Stomach (tissue), 8 donors: ENCODE measurements at regions not wholly inside any gene's neighbourhood (a gene's known extent, or its start where the extent isn't known, plus 50 kb on each side); places are given as distances from the start of the nearest gene placed in this dataset.
"Not testable (repeated sequence)": the region's sequence is repeated elsewhere in the genome, so short reads cannot be mapped to it uniquely, and the experiment has no call there.

Experiments used
- DNase-seq, 2 donors: peaks; one replicate each; pipeline versions ENCODE4 v3.0.0 to v3.0.0-alpha.2; 2013 to 2019
- H3K27ac ChIP-seq, 5 donors: fragments of 200-600 bp in 4 of 5; sonication (generic) in 4 of 5; one replicate each; pipeline ENCODE4 v1.5.1; 2013 to 2019; ENCODE audit warnings: mild to moderate bottlenecking in 1 of 5, moderate library complexity in 1 of 5
- H3K27me3 ChIP-seq, 3 donors: fragments of 200-600 bp; sonication (generic); one replicate each; pipeline ENCODE4 v1.5.1; 2017 to 2019; ENCODE audit warnings: mixed run types in 1 of 3
- H3K36me3 ChIP-seq, 4 donors: fragments of 200-600 bp; sonication (generic); 1 replicate in 3 of 4; 2 replicates in 1 of 4; pipeline ENCODE4 v1.5.1; 2016 to 2019
- H3K4me1 ChIP-seq, 4 donors: fragments of 200-600 bp; sonication (generic); one replicate each; pipeline ENCODE4 v1.5.1; 2016 to 2019
- H3K4me3 ChIP-seq, 4 donors: fragments of 200-600 bp; sonication (generic) in 3 of 4; one replicate each; pipeline ENCODE4 v1.5.1; 2016 to 2019; ENCODE audit warnings: mild to moderate bottlenecking in 1 of 4
- H3K9me3 ChIP-seq, 4 donors: fragments of 200-600 bp; sonication (generic); one replicate each; pipeline ENCODE4 v1.5.1; 2016 to 2019
- CTCF ChIP-seq, 7 experiments: fragments of 450-650 bp in 4 of 7; fragments of 200-600 bp in 3 of 7; sonication (generic) in 3 of 7; IDR thresholded peaks; one replicate each; pipeline ENCODE4 v1.5.1; 2016 to 2019; ENCODE audit warnings: antibody characterized with exemption in 7 of 7, control low read depth in 2 of 7, mild to moderate bottlenecking in 1 of 7
- EP300 ChIP-seq: sonication (generic); formaldehyde crosslinking; IDR thresholded peaks from one replicate; pipeline ENCODE4 v1.6.1; 2017; ENCODE audit warnings: antibody characterized with exemption
- POLR2A ChIP-seq, 4 donors: fragments of 450-650 bp; IDR thresholded peaks; one replicate each; pipeline ENCODE4 v1.6.1; 2016; ENCODE audit warnings: antibody characterized with exemption in 4 of 4, control low read depth in 2 of 4, mild to moderate bottlenecking in 1 of 4, moderate library complexity in 1 of 4
- POLR2AphosphoS5 ChIP-seq, 3 donors: sonication (generic); formaldehyde crosslinking; IDR thresholded peaks; one replicate each; pipeline ENCODE4 v1.6.1; 2016; ENCODE audit warnings: antibody characterized with exemption in 3 of 3
- whole genome bisulfite sequencing, 5 donors: extraction: QIAGEN DNeasy Blood & Tissue Kit in 3 of 5; methylation state at CpG; one replicate each; pipeline versions ENCODE4 v1.1.5 to v1.1.7; 2013 to 2018; 5-methylcytosine and 5-hydroxymethylcytosine counted together
- intact Hi-C: fragments of 100-400 bp; cut with DNase I; formaldehyde crosslinking; loops from one replicate; pipeline ENCODE4 v1.15.1; 2023; ENCODE audit warnings: low total_unique reads
- donor health status: healthy with polysubstance abuse.
- donor health status: Bipolar disorder and iron deficiency.
- donor health status: healthy.

DNA sequence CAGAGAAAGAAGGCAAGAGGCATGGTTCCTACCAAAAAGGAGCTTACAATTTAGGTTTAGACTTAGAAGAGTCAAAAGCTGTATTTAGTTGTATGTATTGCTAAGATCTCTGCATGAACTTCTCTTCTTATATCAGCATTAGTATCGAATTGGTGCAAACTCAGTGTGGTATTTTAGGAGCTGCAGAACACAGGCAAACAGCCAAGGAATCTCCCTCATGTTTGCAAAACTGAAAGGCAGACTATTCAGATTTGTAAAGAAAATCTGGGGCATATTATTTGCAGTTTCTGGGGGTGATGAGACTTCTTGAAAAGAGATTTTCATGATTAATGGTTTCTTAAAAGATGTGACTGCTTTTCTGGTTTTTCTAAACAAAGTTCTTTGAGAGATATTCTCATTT, 252.7 kb downstream of the CEMIP2 start:
- WGBS, 5 donors = 31 to 48% (median 43%) methylated on average over 1 of the region's 1 CpG
- Histone ChIP-seq H3K4me3 (no peak overlapping the region), H3K27ac (no peak overlapping the region), H3K9me3 (no peaks in the 10 kb centered on the region), H3K36me3 (no peaks in the 10 kb centered on the region), H3K4me1 (no peaks in the 10 kb centered on the region), H3K27me3 (no peaks in the 10 kb centered on the region)
- TF ChIP-seq CTCF (IDR thresholded peaks at IDR 0.05) (no peak), POLR2A (IDR thresholded peaks at IDR 0.05) (no peak), EP300 (no peak), POLR2AphosphoS5 (IDR thresholded peaks at IDR 0.05) (no peak)
- peak in 1 of 2 donors; percentile 12 for DNase-seq
- intact Hi-C loops = no loop called here

DNA sequence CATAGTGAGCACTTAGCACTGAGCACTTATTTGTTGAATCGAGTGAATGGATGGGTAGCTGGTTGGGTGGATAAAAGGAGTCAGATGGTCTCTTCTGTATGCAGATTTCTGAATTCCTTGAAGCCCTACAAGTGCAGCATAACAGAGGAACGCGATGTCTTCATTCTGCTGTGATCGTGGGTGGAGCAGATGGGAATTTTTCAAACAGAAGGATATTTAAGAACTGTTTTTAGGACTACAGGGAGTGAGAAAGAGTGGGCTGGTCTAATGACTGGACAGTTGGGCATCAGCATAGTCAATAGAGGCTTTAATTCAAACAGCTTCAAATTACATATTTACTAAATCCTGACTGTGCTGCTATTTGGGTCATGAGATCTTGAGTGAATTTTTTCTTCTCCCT, 253.2 kb downstream of the CEMIP2 start:
- 74 to 78% (median 76%) methylated on average over 4 of the region's 4 CpGs for WGBS, 5 donors
- TF ChIP-seq POLR2A (IDR thresholded peaks at IDR 0.05) (no peak), EP300 (no peak), POLR2AphosphoS5 (IDR thresholded peaks at IDR 0.05) (no peak), CTCF (IDR thresholded peaks at IDR 0.05) (no peak)
- intact Hi-C loops = no loop called here
- H3K9me3 ChIP-seq = no peaks in the 10 kb centered on the region
- H3K27ac ChIP-seq = no peak overlapping the region
- H3K36me3 ChIP-seq = no peaks in the 10 kb centered on the region
- H3K4me1 ChIP-seq = no peaks in the 10 kb centered on the region
- H3K27me3 ChIP-seq = no peaks in the 10 kb centered on the region
- no peak for DNase-seq
- no peak overlapping the region for H3K4me3 ChIP-seq

DNA sequence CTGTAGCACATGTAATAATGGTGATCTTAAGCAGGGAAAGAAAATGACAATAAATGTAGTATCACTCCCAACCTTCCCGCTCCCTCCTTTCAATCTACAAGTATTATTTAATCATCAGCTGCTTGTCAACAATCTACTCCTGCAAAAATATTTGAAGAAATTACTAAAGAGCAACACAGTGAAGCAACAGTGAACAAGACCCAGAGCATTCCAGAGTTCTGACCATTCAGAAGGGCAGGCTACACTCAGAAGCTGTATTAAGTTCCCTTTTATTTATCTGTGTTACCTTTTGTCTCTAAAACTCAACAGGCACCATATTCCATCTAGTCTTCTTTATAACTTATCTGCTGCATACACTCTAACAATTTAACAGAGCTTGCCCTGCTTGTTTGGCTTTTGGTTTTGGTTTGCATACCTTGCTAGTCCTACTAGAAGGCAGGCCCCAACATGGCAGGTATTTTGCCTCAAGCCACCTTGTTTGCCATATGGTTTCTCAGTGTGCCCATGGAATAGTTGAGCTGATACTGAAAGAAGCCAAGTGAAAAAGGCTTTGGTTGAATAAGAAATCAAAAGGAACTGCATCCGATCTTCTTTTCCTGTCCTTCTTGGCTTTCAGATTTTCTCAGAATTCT, 253.9 kb downstream of the CEMIP2 start:
- H3K4me3 ChIP-seq = no peak overlapping the region
- H3K4me1 ChIP-seq = no peaks in the 10 kb centered on the region
- no peak for TF ChIP-seq POLR2AphosphoS5 (IDR thresholded peaks at IDR 0.05)
- no peaks in the 10 kb centered on the region for H3K9me3 ChIP-seq
- no peaks in the 10 kb centered on the region for H3K27me3 ChIP-seq
- H3K27ac ChIP-seq = no peak overlapping the region
- intact Hi-C loops = no loop called here
- H3K36me3 ChIP-seq = no peaks in the 10 kb centered on the region
- no peak for DNase-seq
- WGBS, 5 donors = 76 to 89% (median 88%) methylated on average over 2 of the region's 2 CpGs

DNA sequence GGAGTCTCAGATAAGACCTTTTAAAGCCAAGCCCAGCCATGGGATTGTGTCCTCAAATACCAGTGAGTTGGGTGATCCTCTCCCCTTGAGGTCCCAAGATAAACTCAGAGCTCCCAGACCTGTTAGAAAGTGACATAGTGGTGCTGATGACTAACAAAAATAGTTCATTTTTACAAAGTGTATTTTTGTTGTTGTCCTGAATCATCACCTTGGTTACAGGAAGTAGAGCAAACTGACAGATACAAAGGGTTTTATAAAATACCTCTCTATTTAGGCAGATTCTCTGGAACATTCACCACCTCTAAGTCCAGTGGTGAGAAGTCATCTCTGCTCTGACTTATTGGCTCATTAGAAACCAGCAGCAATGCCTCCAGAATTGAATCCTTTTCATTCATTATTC, 259.3 kb downstream of the CEMIP2 start:
- DNase-seq = no peak
- H3K36me3 ChIP-seq = no peaks in the 10 kb centered on the region
- H3K27me3 ChIP-seq = no peaks in the 10 kb centered on the region
- H3K9me3 ChIP-seq = no peaks in the 10 kb centered on the region
- H3K4me1 ChIP-seq = no peaks in the 10 kb centered on the region
- no peak overlapping the region for H3K4me3 ChIP-seq
- TF ChIP-seq EP300 (no peak), CTCF (IDR thresholded peaks at IDR 0.05) (no peak), POLR2A (IDR thresholded peaks at IDR 0.05) (no peak), POLR2AphosphoS5 (IDR thresholded peaks at IDR 0.05) (no peak)
- no peak overlapping the region for H3K27ac ChIP-seq
- intact Hi-C loops = no loop called here

- H3K27ac ChIP-seq, intact Hi-C loops, H3K9me3 ChIP-seq, H3K36me3 ChIP-seq, H3K27me3 ChIP-seq, DNase-seq, H3K4me1 ChIP-seq, H3K4me3 ChIP-seq: not testable (repeated sequence)
- WGBS, 5 donors = 87 to 95% (median 94%) methylated on average over 2 of the region's 2 CpGs
These were observed 260.2 kb downstream of the CEMIP2 start for GRCh38 chr9:71508141-71508540.
